ENCODE measurements at regions not wholly inside any gene's neighbourhood (a gene's known extent, or its start where the extent isn't known, plus 50 kb on each side); places are given as distances from the start of the nearest gene placed in this dataset.
"Not testable (repeated sequence)": the region's sequence is repeated elsewhere in the genome, so short reads cannot be mapped to it uniquely, and the experiment has no call there.

- Histone ChIP-seq H3K4me1 (no peaks in the 10 kb centered on the region), H3K27me3 (no peaks in the 10 kb centered on the region), H3K9me3 (peaks cover 0 to 9% (median 0%) of the 10 kb centered on the region in 4 donors), H3K4me3 (no peak overlapping the region), H3K27ac (no peak overlapping the region), H3K36me3 (no peaks in the 10 kb centered on the region)
- TF ChIP-seq CTCF (IDR thresholded peaks at IDR 0.05) (no peak), POLR2A (IDR thresholded peaks at IDR 0.05) (no peak), POLR2AphosphoS5 (IDR thresholded peaks at IDR 0.05) (no peak), EP300 (IDR thresholded peaks at IDR 0.05) (no peak)
- WGBS, 2 donors: 43 to 45% methylated on average over 6 of the region's 6 CpGs
- DNase-seq: no peak
- ATAC-seq (ENCODE audit: low FRiP score in 2 of 2): no peak
Measured at GRCh38 chr10:107952649-107953556, 788.4 kb upstream of the SORCS1 start.

GRCh38 chr10:107950411-107951062 is 786.0 kb upstream of the SORCS1 start:
- peak in 1 of 2 donors; percentile 74 for DNase-seq
- H3K4me3 ChIP-seq; H3K9me3 ChIP-seq; ATAC-seq (ENCODE audit: low FRiP score in 2 of 2); H3K36me3 ChIP-seq; H3K4me1 ChIP-seq; H3K27ac ChIP-seq; H3K27me3 ChIP-seq: not testable (repeated sequence)
- WGBS, 2 donors: 97 to 100% methylated on average over 5 to 29 of the region's 33 CpGs

- Histone ChIP-seq H3K9me3 (no peaks in the 10 kb centered on the region), H3K36me3 (no peaks in the 10 kb centered on the region), H3K4me1 (no peaks in the 10 kb centered on the region), H3K27me3 (no peaks in the 10 kb centered on the region), H3K4me3 (no peak overlapping the region), H3K27ac (no peak overlapping the region)
- no peak for DNase-seq
- no peak for TF ChIP-seq POLR2A (IDR thresholded peaks at IDR 0.05)
- no peak for TF ChIP-seq CTCF (IDR thresholded peaks at IDR 0.05)
- TF ChIP-seq EP300 (IDR thresholded peaks at IDR 0.05): no peak
- TF ChIP-seq POLR2AphosphoS5 (IDR thresholded peaks at IDR 0.05): no peak
- no peak for ATAC-seq (ENCODE audit: low FRiP score in 2 of 2)
Measured at GRCh38 chr10:107942826-107943225, 778.3 kb upstream of the SORCS1 start.

GRCh38 chr10:107933076-107933475 is 768.6 kb upstream of the SORCS1 start:
- DNase-seq (no peak), ATAC-seq (ENCODE audit: low FRiP score in 2 of 2) (no peak)
- TF ChIP-seq POLR2AphosphoS5 (IDR thresholded peaks at IDR 0.05) (no peak), POLR2A (IDR thresholded peaks at IDR 0.05) (no peak), CTCF (IDR thresholded peaks at IDR 0.05) (no peak), EP300 (IDR thresholded peaks at IDR 0.05) (no peak)
- no peaks in the 10 kb centered on the region for H3K4me1 ChIP-seq
- no peaks in the 10 kb centered on the region for H3K27me3 ChIP-seq
- WGBS, 2 donors: 84 to 97% methylated on average over 2 of the region's 2 CpGs
- H3K9me3 ChIP-seq: no peaks in the 10 kb centered on the region
- no peaks in the 10 kb centered on the region for H3K36me3 ChIP-seq
- no peak overlapping the region for H3K27ac ChIP-seq
- no peak overlapping the region for H3K4me3 ChIP-seq

GRCh38 chr10:107931808-107932207 is 767.3 kb upstream of the SORCS1 start:
- no peaks in the 10 kb centered on the region for H3K4me1 ChIP-seq
- WGBS, 2 donors: 86 to 88% methylated on average over 1 of the region's 1 CpG
- H3K36me3 ChIP-seq: no peaks in the 10 kb centered on the region
- TF ChIP-seq CTCF (IDR thresholded peaks at IDR 0.05) (no peak), POLR2AphosphoS5 (IDR thresholded peaks at IDR 0.05) (no peak), EP300 (IDR thresholded peaks at IDR 0.05) (no peak), POLR2A (IDR thresholded peaks at IDR 0.05) (no peak)
- H3K9me3 ChIP-seq: no peaks in the 10 kb centered on the region
- DNase-seq: no peak
- H3K27me3 ChIP-seq: no peaks in the 10 kb centered on the region
- H3K4me3 ChIP-seq: no peak overlapping the region
- no peak overlapping the region for H3K27ac ChIP-seq
- ATAC-seq (ENCODE audit: low FRiP score in 2 of 2): no peak

All from upper lobe of left lung (tissue), 6 donors.